Right ventricle myocardium inferior (tissue), 1 donor: ENCODE measurements at regions not wholly inside any gene's neighbourhood (a gene's known extent, or its start where the extent isn't known, plus 50 kb on each side); places are given as distances from the start of the nearest gene placed in this dataset.
A peak's percentile ranks its signal among the peaks of the same experiment; 100 is the strongest.
"Not testable (repeated sequence)": the region's sequence is repeated elsewhere in the genome, so short reads cannot be mapped to it uniquely, and the experiment has no call there.

ENCODE experiments used
- ATAC-seq: fragments of 200-7000 bp; cut with Tn5 transposase; one replicate; pipeline ENCODE4 v1.9.1; 2020; ENCODE audit warnings: mild to moderate bottlenecking, moderate library complexity
- DNase-seq: peaks from one replicate; pipeline ENCODE4 v3.0.0; 2021; ENCODE audit errors: missing footprints
- intact Hi-C: fragments of 100-400 bp; cut with DNase I; formaldehyde crosslinking; loops from one replicate; pipeline ENCODE4 v1.11.0; 2022
- donor health status: DM: no; HTN: yes; CAD: no; lungs with severe emphysema.

GRCh38 chr2:87477669-87478428 is 270.0 kb upstream of the PLGLB2 start:
- DNase-seq, intact Hi-C loops: not testable (repeated sequence)
- ATAC-seq: peak; percentile 91

- intact Hi-C loops, ATAC-seq, DNase-seq: not testable (repeated sequence)
Measured at GRCh38 chr2:87478911-87479310, 269.0 kb upstream of the PLGLB2 start.

- DNase-seq, intact Hi-C loops, ATAC-seq: not testable (repeated sequence)
Measured at GRCh38 chr2:87483093-87483680, 264.7 kb upstream of the PLGLB2 start.

GRCh38 chr2:87484363-87484762 is 263.5 kb upstream of the PLGLB2 start:
- intact Hi-C loops, ATAC-seq, DNase-seq: not testable (repeated sequence)

GRCh38 chr2:87485455-87485854 is 262.4 kb upstream of the PLGLB2 start:
- ATAC-seq, intact Hi-C loops: not testable (repeated sequence)

GRCh38 chr2:87485884-87486283 is 262.0 kb upstream of the PLGLB2 start:
- intact Hi-C loops, DNase-seq: not testable (repeated sequence)
- peak; percentile 88 for ATAC-seq

More at GRCh38 chr2:87485455-87485854, 262.4 kb upstream of the PLGLB2 start:
- DNase-seq: not testable (repeated sequence)

GRCh38 chr2:87486413-87486812 is 261.5 kb upstream of the PLGLB2 start:
- ATAC-seq: peak; percentile 7

GRCh38 chr2:87488021-87488420 is 259.9 kb upstream of the PLGLB2 start:
- not testable (repeated sequence) for ATAC-seq

More at GRCh38 chr2:87486413-87486812, 261.5 kb upstream of the PLGLB2 start:
- intact Hi-C loops, DNase-seq: not testable (repeated sequence)

GRCh38 chr2:87488991-87489390 is 258.9 kb upstream of the PLGLB2 start:
- intact Hi-C loops, DNase-seq, ATAC-seq: not testable (repeated sequence)

More at GRCh38 chr2:87488021-87488420, 259.9 kb upstream of the PLGLB2 start:
- DNase-seq, intact Hi-C loops: not testable (repeated sequence)

- not testable (repeated sequence) for ATAC-seq
Measured at GRCh38 chr2:87494846-87495245, 253.0 kb upstream of the PLGLB2 start.

GRCh38 chr2:87495455-87495854 is 252.4 kb upstream of the PLGLB2 start:
- intact Hi-C loops, DNase-seq: not testable (repeated sequence)

More at GRCh38 chr2:87494846-87495245, 253.0 kb upstream of the PLGLB2 start:
- DNase-seq, intact Hi-C loops: not testable (repeated sequence)

GRCh38 chr2:87496036-87497006 is 251.6 kb upstream of the PLGLB2 start:
- intact Hi-C loops, DNase-seq: not testable (repeated sequence)
- peak; percentile 98 for ATAC-seq

More at GRCh38 chr2:87495455-87495854, 252.4 kb upstream of the PLGLB2 start:
- ATAC-seq: not testable (repeated sequence)

- intact Hi-C loops, DNase-seq: not testable (repeated sequence)
- ATAC-seq: peak; percentile 8
Measured at GRCh38 chr2:87497135-87497534, 250.8 kb upstream of the PLGLB2 start.

GRCh38 chr2:87497700-87498099 is 250.2 kb upstream of the PLGLB2 start:
- DNase-seq, intact Hi-C loops, ATAC-seq: not testable (repeated sequence)

GRCh38 chr2:87498169-87498853 is 249.6 kb upstream of the PLGLB2 start:
- intact Hi-C loops, DNase-seq: not testable (repeated sequence)
- peak; percentile 21 for ATAC-seq

- ATAC-seq, intact Hi-C loops, DNase-seq: not testable (repeated sequence)
Measured at GRCh38 chr2:87498854-87499238, 249.0 kb upstream of the PLGLB2 start.

GRCh38 chr2:87499860-87500259 is 248.0 kb upstream of the PLGLB2 start:
- ATAC-seq, intact Hi-C loops, DNase-seq: not testable (repeated sequence)

GRCh38 chr2:87500421-87500820 is 247.5 kb upstream of the PLGLB2 start:
- intact Hi-C loops: not testable (repeated sequence)

More at GRCh38 chr2:87500421-87500820, 247.5 kb upstream of the PLGLB2 start:
- not testable (repeated sequence) for ATAC-seq, DNase-seq
